PC-9 (cell line): ENCODE measurements at regions not wholly inside any gene's neighbourhood (a gene's known extent, or its start where the extent isn't known, plus 50 kb on each side); places are given as distances from the start of the nearest gene placed in this dataset.

Experiments used
- BruUV-seq: library from RNA; stranded (reverse); fragments of 400-500 nt; replicated peaks from 2 replicates; lab custom pipeline; 2021; lab: Mats Ljungman, UMichigan
- CTCF ChIA-PET: fragments of 300-600 bp; sonication (Branson Sonifier 250); formaldehyde crosslinking; loops from one replicate; lab custom pipeline; 2022; ENCODE audit warnings: antibody characterized with exemption; lab: Charles Lee
- POLR2A ChIA-PET: fragments of 300-600 bp; sonication (Branson Sonifier 250); formaldehyde crosslinking; loops from one replicate; lab custom pipeline; 2022; ENCODE audit warnings: antibody characterized with exemption; ENCODE audit not compliant: unreplicated experiment; lab: Charles Lee
- DNase-seq, 2 experiments: peaks; one replicate each; pipeline versions ENCODE4 v3.0.0 to v3.0.0-alpha.2; 2015 to 2022; ENCODE audit warnings: mixed read lengths in 1 of 2
- H2AFZ ChIP-seq: fragments of 200-600 bp; sonication (generic); 2 replicates; pipeline ENCODE4 v1.8.1; 2017; ENCODE audit warnings: antibody characterized with exemption
- H3F3A ChIP-seq: fragments of 200-600 bp; sonication (generic); 2 replicates; pipeline ENCODE4 v1.8.1; 2017; ENCODE audit warnings: antibody characterized with exemption, mild to moderate bottlenecking, low read depth; ENCODE audit not compliant: insufficient read depth
- H3K27ac ChIP-seq: fragments of 200-600 bp; sonication (generic); 2 replicates; pipeline ENCODE4 v1.6.1; 2016; ENCODE audit warnings: mixed run types
- H3K27me3 ChIP-seq: fragments of 200-600 bp; sonication (generic); 2 replicates; pipeline ENCODE4 v1.6.1; 2016; ENCODE audit warnings: low read depth, mixed run types; ENCODE audit not compliant: insufficient read depth
- H3K36me3 ChIP-seq: fragments of 200-600 bp; sonication (generic); 2 replicates; pipeline ENCODE4 v1.6.1; 2016; ENCODE audit warnings: low read depth, mixed run types
- H3K4me1 ChIP-seq: fragments of 200-600 bp; sonication (generic); replicated peaks from 2 replicates; pipeline ENCODE4 v1.6.1; 2016; ENCODE audit warnings: mixed run types; ENCODE audit not compliant: insufficient read depth
- H3K4me2 ChIP-seq: fragments of 200-600 bp; sonication (generic); 2 replicates; pipeline ENCODE4 v1.6.1; 2017; ENCODE audit warnings: mixed run types
- H3K4me3 ChIP-seq: fragments of 200-600 bp; sonication (generic); 2 replicates; pipeline ENCODE4 v1.6.1; 2016; ENCODE audit warnings: mixed run types
- H3K79me2 ChIP-seq: fragments of 200-600 bp; sonication (generic); 2 replicates; pipeline ENCODE4 v1.6.1; 2017; ENCODE audit warnings: low read depth, mixed run types
- H3K9me2 ChIP-seq: fragments of 200-600 bp; sonication (generic); 2 replicates; pipeline ENCODE4 v1.8.1; 2017; ENCODE audit warnings: mild to moderate bottlenecking; ENCODE audit not compliant: insufficient read depth
- H3K9me3 ChIP-seq: fragments of 200-600 bp; sonication (generic); 2 replicates; pipeline ENCODE4 v1.8.1; 2016; ENCODE audit warnings: low read depth; ENCODE audit not compliant: insufficient read depth
- H4K20me1 ChIP-seq: fragments of 200-600 bp; sonication (generic); 2 replicates; pipeline ENCODE4 v1.8.1; 2017; ENCODE audit not compliant: insufficient read depth
- CTCF ChIP-seq: fragments of 200-600 bp; sonication (generic); conservative IDR thresholded peaks from 2 replicates; pipeline ENCODE4 v1.6.1; 2017; ENCODE audit warnings: mixed run types, antibody characterized with exemption, mild to moderate bottlenecking, moderate library complexity
- EZH2 ChIP-seq: fragments of 200-600 bp; sonication (generic); IDR thresholded peaks from 2 replicates; pipeline ENCODE4 v1.8.0; 2017; ENCODE audit warnings: antibody characterized with exemption, low read depth
- intact Hi-C: fragments of 100-400 bp; cut with micrococcal nuclease; formaldehyde crosslinking; loops from one replicate; pipeline ENCODE4 v1.10.0; 2022; ENCODE audit not compliant: unreplicated experiment

- no peaks in the 10 kb centered on the region for H3K9me2 ChIP-seq
- no peak overlapping the region for H3K27ac ChIP-seq
- POLR2A ChIA-PET: interaction anchor here (0.6 kb wide), 1 partner anchor 482 kb away, joined by 7 read pairs; no protein-coding TSS in a partner anchor
- CTCF ChIA-PET: no interaction called here
- H2AFZ ChIP-seq: no peak overlapping the region
- H3K4me3 ChIP-seq: no peak overlapping the region
- no peaks in the 10 kb centered on the region for H3K4me1 ChIP-seq
- TF ChIP-seq EZH2 (no peak), CTCF (no peak)
- no peak for DNase-seq
- intact Hi-C loops: no loop called here
- peaks cover 16% of the 10 kb centered on the region for H3K9me3 ChIP-seq
- no TSS peak for BruUV-seq
- no peaks in the 10 kb centered on the region for H3K36me3 ChIP-seq
- H3F3A ChIP-seq: no peaks in the 10 kb centered on the region
- H3K79me2 ChIP-seq: no peaks in the 10 kb centered on the region
- no peaks in the 10 kb centered on the region for H3K27me3 ChIP-seq
- H4K20me1 ChIP-seq: no peaks in the 10 kb centered on the region
- H3K4me2 ChIP-seq: no peak overlapping the region
Measured at GRCh38 chr11:104484804-104485554, 321.0 kb upstream of the PDGFD start.

GRCh38 chr11:104476898-104477297 is 313.0 kb upstream of the PDGFD start:
- H3K4me2 ChIP-seq: no peak overlapping the region
- ChIA-PET POLR2A (no interaction called here), CTCF (no interaction called here)
- no peaks in the 10 kb centered on the region for H3F3A ChIP-seq
- intact Hi-C loops: no loop called here
- no peaks in the 10 kb centered on the region for H3K27me3 ChIP-seq
- H3K4me1 ChIP-seq: no peaks in the 10 kb centered on the region
- no peak overlapping the region for H2AFZ ChIP-seq
- DNase-seq: no peak
- H3K36me3 ChIP-seq: no peaks in the 10 kb centered on the region
- no peaks in the 10 kb centered on the region for H3K79me2 ChIP-seq
- H3K9me3 ChIP-seq: 0 out of 2 replicates have a peak, but pooled peaks cover 4% of the 10 kb centered on the region
- TF ChIP-seq EZH2: no peak
- TF ChIP-seq CTCF: no peak
- H3K27ac ChIP-seq: no peak overlapping the region
- BruUV-seq: no TSS peak
- no peaks in the 10 kb centered on the region for H4K20me1 ChIP-seq
- H3K9me2 ChIP-seq: no peaks in the 10 kb centered on the region
- H3K4me3 ChIP-seq: no peak overlapping the region

- TF ChIP-seq CTCF (no peak), EZH2 (no peak)
- H3K36me3 ChIP-seq: no peaks in the 10 kb centered on the region
- H3K27me3 ChIP-seq: no peaks in the 10 kb centered on the region
- no peak overlapping the region for H2AFZ ChIP-seq
- H3K4me1 ChIP-seq: no peaks in the 10 kb centered on the region
- 0 out of 2 replicates have a peak, but pooled peaks cover 4% of the 10 kb centered on the region for H3K9me3 ChIP-seq
- intact Hi-C loops: no loop called here
- H4K20me1 ChIP-seq: no peaks in the 10 kb centered on the region
- no peaks in the 10 kb centered on the region for H3K79me2 ChIP-seq
- no peak overlapping the region for H3K4me2 ChIP-seq
- no peak overlapping the region for H3K4me3 ChIP-seq
- POLR2A ChIA-PET: no interaction called here
- CTCF ChIA-PET: interaction anchor here (0.6 kb wide), 1 partner anchor 25 kb away, joined by 3 read pairs; no protein-coding TSS in a partner anchor
- H3F3A ChIP-seq: no peaks in the 10 kb centered on the region
- BruUV-seq: no TSS peak
- H3K27ac ChIP-seq: no peak overlapping the region
- no peak for DNase-seq
- no peaks in the 10 kb centered on the region for H3K9me2 ChIP-seq
Measured at GRCh38 chr11:104476454-104476853, 312.5 kb upstream of the PDGFD start.
